Type B pancreatic cell (in vitro differentiated cells): ENCODE measurements at regions not wholly inside any gene's neighbourhood (a gene's known extent, or its start where the extent isn't known, plus 50 kb on each side); places are given as distances from the start of the nearest gene placed in this dataset.

Experiments used
- DNase-seq: peaks from one replicate; pipeline ENCODE4 v3.0.0; 2021; ENCODE audit warnings: mixed read lengths; ENCODE audit not compliant: unreplicated experiment; ENCODE audit errors: extremely low spot score
- H3K27ac Mint-ChIP-seq: 2 replicates; pipeline ENCODE4 v1.8.0; 2021; ENCODE audit warnings: mild to moderate bottlenecking, mixed read lengths
- H3K27me3 Mint-ChIP-seq: 2 replicates; pipeline ENCODE4 v1.8.0; 2021; ENCODE audit warnings: mixed read lengths
- H3K36me3 Mint-ChIP-seq: 2 replicates; pipeline ENCODE4 v1.8.0; 2021; ENCODE audit warnings: mixed read lengths
- H3K4me1 Mint-ChIP-seq: one replicate; pipeline ENCODE4 v1.8.0; 2021; ENCODE audit warnings: mixed read lengths; ENCODE audit not compliant: unreplicated experiment
- H3K4me3 Mint-ChIP-seq: 2 replicates; pipeline ENCODE4 v1.8.0; 2021; ENCODE audit warnings: mild to moderate bottlenecking, mixed read lengths
- H3K9me3 Mint-ChIP-seq: 2 replicates; pipeline ENCODE4 v1.8.0; 2021; ENCODE audit warnings: mixed read lengths
- CTCF ChIP-seq: fragments of 200-600 bp; sonication (generic); conservative IDR thresholded peaks from 2 replicates; pipeline ENCODE4 v1.5.0; 2021; ENCODE audit warnings: antibody characterized with exemption, mild to moderate bottlenecking

- H3K9me3 Mint-ChIP-seq, result no peaks in the 10 kb centered on the region
- H3K4me3 Mint-ChIP-seq, result no peak overlapping the region
- no peak overlapping the region for H3K27ac Mint-ChIP-seq
- DNase-seq, result no peak
- TF ChIP-seq CTCF, result no peak
- no peaks in the 10 kb centered on the region for H3K27me3 Mint-ChIP-seq
- no peaks in the 10 kb centered on the region for H3K36me3 Mint-ChIP-seq
- no peaks in the 10 kb centered on the region for H3K4me1 Mint-ChIP-seq
Observed at GRCh38 chr12:81950871-81951270, 191.7 kb upstream of the PPFIA2 start.

DNA sequence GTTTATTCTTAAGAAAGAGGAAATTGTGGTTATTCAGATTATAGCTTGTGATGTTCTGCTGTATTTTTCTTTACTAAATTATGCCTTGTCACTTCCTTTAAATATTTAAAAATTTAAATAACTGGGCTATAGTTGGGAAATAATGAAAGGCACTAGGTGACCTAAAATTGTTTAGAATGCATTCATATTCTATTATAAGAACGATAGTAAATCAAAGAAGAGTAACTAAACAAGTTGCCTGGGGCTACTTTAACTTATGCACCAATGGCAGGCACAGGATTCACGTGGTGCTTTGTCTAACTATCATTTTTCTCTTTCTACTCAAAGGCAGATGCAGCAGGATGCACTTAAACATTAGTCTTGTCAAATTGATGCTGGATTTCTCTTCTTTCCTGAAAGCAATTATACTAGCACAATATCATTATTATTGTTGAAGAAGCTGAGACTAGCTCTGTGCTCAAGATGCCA, 190.7 kb upstream of the PPFIA2 start:
- Mint-ChIP-seq H3K27ac (no peak overlapping the region), H3K36me3 (no peaks in the 10 kb centered on the region), H3K4me3 (no peak overlapping the region), H3K4me1 (no peaks in the 10 kb centered on the region), H3K27me3 (no peaks in the 10 kb centered on the region), H3K9me3 (no peaks in the 10 kb centered on the region)
- DNase-seq, result no peak
- no peak for TF ChIP-seq CTCF

GRCh38 chr12:81949416-81949815, 190.3 kb upstream of the PPFIA2 start:
- Mint-ChIP-seq H3K9me3 (no peaks in the 10 kb centered on the region), H3K36me3 (no peaks in the 10 kb centered on the region), H3K4me1 (no peaks in the 10 kb centered on the region), H3K27ac (no peak overlapping the region), H3K4me3 (no peak overlapping the region), H3K27me3 (no peaks in the 10 kb centered on the region)
- no peak for DNase-seq
- TF ChIP-seq CTCF, result no peak

DNA sequence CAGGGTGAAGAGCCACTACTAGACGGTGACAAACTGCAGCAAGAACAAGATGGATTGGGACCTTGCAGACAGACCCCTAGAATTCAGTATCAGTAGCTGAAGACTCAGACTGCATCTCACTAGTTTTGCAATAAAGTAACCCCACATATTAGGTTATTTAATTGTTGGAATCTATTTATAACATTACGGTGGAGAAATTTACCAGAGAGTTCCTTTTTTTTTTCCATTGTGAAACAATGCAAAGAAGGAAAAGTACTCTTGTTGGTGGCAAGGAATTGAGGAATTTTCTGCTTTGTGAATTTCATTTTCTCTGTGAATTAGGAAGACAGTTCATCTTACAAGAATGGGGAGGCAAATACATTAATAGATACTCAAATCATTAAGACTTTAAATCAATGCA, 185.7 kb upstream of the PPFIA2 start:
- Mint-ChIP-seq H3K27ac (no peak overlapping the region), H3K27me3 (no peaks in the 10 kb centered on the region), H3K9me3 (no peaks in the 10 kb centered on the region), H3K4me3 (no peak overlapping the region), H3K36me3 (no peaks in the 10 kb centered on the region), H3K4me1 (no peaks in the 10 kb centered on the region)
- TF ChIP-seq CTCF, result no peak
- no peak for DNase-seq

DNA sequence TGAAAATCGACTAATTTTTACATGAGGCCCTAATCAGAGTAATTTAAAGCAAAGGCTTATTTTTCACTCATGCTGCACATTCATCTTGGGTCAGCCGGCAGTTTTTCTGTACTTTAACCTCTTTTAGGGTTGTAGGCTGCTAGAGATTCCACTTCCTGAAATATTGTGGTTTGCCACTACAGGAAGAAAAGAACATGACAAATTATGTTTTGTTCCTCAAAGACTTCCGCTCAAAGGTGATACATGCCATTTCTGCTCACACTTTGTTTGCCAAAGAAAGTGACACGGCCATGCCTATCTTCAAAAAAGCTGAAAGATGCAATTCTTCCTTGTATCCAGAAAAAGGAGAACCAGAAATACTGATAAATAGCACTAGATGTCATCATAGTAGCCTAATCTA, 183.4 kb upstream of the PPFIA2 start:
- no peak for TF ChIP-seq CTCF
- Mint-ChIP-seq H3K27ac (no peak overlapping the region), H3K4me3 (no peak overlapping the region), H3K36me3 (no peaks in the 10 kb centered on the region), H3K9me3 (no peaks in the 10 kb centered on the region), H3K4me1 (no peaks in the 10 kb centered on the region), H3K27me3 (no peaks in the 10 kb centered on the region)
- DNase-seq, result no peak

DNA sequence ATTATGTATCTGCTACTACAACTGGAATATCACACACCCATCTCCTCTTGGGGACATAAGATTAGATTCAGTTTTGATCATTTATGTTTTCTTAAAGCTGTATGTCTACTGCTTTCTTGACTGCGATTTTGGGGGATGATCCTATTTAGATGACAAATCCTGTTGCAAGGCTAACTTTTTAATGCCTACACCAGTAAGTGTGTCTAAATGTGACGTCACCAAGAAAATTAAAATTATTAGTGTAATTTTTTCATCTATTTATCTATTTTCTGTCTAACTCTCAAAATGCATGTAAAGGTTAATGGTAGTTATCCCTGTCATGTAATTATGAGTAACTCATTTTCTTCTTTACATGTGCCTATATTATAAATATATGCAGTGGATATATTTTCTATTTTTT, 170.9 kb upstream of the PPFIA2 start:
- H3K27ac Mint-ChIP-seq, result no peak overlapping the region
- H3K4me1 Mint-ChIP-seq, result no peaks in the 10 kb centered on the region
- no peaks in the 10 kb centered on the region for H3K27me3 Mint-ChIP-seq
- TF ChIP-seq CTCF, result no peak
- H3K4me3 Mint-ChIP-seq, result no peak overlapping the region
- H3K36me3 Mint-ChIP-seq, result no peaks in the 10 kb centered on the region
- no peak for DNase-seq
- no peaks in the 10 kb centered on the region for H3K9me3 Mint-ChIP-seq
